Panc1 (cell line): ENCODE measurements at regions not wholly inside any gene's neighbourhood (a gene's known extent, or its start where the extent isn't known, plus 50 kb on each side); places are given as distances from the start of the nearest gene placed in this dataset.

Experiments
- CTCF ChIP-seq: fragments of 450-650 bp; IDR thresholded peaks from 2 replicates; pipeline ENCODE4 v1.5.1; 2017; ENCODE audit warnings: mild to moderate bottlenecking
- SIN3A ChIP-seq: IDR thresholded peaks from 2 replicates; pipeline ENCODE4 v1.6.1; 2012; ENCODE audit warnings: low read depth, mild to moderate bottlenecking, low read length, moderate library complexity, borderline replicate concordance; ENCODE audit not compliant: insufficient read depth

GRCh38 chr3:193998123-193998448 lies 137.9 kb upstream of the HES1 start:
- TF ChIP-seq CTCF = no peak
- TF ChIP-seq SIN3A = no peak
